GM10266 (cell line): ENCODE measurements at regions not wholly inside any gene's neighbourhood (a gene's known extent, or its start where the extent isn't known, plus 50 kb on each side); places are given as distances from the start of the nearest gene placed in this dataset.

Source experiments
- DNase-seq: peaks from one replicate; pipeline ENCODE4 v3.0.0; 2012; ENCODE audit errors: extremely low spot score
- TF ChIP-seq, protein P1 (sequence below): IDR thresholded peaks from 2 replicates; pipeline ENCODE4 v1.5.1; 2012; ENCODE audit warnings: mild to moderate bottlenecking, low read depth; ENCODE audit not compliant: control insufficient read depth, insufficient read depth; ENCODE audit errors: missing control alignments

DNA sequence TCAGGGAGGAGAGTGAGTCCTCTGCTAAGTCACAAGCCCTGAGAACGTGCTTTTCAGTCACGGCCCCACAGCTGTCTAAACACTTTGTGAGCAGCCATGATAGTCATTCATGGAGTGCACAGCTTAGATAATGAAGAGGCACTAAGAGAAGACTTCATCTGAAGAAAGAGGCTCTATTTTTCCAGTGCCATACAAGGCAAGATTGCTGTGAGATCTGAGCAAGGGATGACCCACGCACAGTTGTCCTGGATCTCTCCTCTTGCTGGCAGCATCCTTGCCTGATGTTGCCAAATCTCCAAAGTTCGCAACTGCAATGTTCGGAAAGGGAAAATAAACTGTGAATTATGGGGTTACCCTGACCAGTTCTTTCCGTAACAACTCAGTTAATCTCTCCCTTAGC, 418.7 kb downstream of the MEIS1 start:
- TF ChIP-seq, protein P1, sequence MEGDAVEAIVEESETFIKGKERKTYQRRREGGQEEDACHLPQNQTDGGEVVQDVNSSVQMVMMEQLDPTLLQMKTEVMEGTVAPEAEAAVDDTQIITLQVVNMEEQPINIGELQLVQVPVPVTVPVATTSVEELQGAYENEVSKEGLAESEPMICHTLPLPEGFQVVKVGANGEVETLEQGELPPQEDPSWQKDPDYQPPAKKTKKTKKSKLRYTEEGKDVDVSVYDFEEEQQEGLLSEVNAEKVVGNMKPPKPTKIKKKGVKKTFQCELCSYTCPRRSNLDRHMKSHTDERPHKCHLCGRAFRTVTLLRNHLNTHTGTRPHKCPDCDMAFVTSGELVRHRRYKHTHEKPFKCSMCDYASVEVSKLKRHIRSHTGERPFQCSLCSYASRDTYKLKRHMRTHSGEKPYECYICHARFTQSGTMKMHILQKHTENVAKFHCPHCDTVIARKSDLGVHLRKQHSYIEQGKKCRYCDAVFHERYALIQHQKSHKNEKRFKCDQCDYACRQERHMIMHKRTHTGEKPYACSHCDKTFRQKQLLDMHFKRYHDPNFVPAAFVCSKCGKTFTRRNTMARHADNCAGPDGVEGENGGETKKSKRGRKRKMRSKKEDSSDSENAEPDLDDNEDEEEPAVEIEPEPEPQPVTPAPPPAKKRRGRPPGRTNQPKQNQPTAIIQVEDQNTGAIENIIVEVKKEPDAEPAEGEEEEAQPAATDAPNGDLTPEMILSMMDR = no peak
- no peak for DNase-seq

DNA sequence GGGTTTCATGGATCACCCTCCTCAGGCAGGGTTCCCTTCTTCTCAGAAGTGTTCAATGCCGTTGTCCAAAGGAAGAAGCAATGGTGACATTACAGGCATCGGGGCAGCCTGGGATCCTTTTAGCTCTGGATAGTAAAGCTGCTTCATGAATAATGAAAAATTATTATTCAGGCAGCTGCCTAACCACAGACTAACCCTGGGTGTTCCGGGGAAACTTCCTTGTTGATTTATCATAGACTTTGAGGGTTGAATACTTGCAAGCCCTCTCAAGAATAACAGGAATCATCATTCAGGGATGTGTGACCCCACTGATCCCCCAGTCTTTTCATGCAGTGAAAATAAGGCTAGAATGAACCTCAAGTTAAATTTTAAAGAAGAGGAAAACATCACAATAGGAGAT, 419.4 kb downstream of the MEIS1 start:
- TF ChIP-seq, protein P1 = no peak
- DNase-seq = no peak

DNA sequence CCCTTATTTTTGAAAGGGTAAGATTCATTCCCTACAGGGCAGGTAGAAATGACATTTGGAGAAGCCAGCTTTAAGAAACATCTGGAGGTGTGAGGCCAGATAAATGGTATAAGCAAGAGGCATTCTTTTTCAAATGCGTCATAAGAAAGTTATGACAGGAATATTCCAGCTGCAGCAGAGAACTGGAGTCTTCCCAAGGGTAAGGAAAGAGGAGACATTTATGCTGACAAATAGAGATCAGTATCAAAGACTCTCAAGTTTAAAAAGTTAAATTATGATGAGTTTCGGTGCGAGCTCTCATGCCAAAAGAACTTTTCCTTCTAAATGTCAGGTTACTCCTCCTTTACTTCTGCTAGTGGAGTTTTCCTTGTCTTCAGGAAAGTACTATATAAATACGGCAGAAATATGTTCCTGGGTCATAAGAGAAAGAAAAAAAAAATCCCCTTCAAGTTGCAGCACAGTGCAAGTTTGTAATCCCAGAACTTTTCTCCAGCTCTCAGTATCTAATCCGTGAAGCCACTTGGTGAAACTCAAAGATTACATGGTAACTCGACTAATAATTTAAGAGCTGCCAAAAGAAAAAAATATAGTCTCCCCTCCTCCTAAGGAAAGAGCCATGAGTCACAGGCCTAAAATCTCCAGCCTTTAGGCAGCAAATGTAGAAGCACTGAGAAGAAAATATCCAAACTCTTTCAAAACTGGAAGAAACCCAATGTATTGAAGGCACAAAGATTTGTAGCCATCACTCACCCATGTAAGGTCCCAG, 428.1 kb downstream of the MEIS1 start:
- TF ChIP-seq, protein P1 = no peak
- no peak for DNase-seq

DNA sequence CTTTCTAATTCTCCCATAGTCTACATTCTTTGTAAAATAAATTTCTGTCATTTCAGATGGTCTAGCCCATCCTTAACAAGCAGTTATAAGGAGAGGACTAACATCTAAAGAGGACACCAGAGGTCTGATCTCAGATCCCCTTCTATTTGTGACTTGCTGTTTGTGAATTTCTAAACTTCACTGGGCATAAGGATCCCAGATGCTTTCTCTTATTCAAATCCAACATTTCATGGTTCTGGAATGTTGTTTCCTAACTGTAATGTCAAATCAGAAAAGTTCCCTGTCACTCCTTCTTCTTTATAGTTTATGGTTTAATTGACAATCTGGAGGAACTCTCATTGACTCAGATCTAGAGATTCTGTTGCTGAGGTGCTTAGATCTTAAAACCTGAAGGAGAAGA, 430.2 kb downstream of the MEIS1 start:
- TF ChIP-seq, protein P1 = no peak
- no peak for DNase-seq

DNA sequence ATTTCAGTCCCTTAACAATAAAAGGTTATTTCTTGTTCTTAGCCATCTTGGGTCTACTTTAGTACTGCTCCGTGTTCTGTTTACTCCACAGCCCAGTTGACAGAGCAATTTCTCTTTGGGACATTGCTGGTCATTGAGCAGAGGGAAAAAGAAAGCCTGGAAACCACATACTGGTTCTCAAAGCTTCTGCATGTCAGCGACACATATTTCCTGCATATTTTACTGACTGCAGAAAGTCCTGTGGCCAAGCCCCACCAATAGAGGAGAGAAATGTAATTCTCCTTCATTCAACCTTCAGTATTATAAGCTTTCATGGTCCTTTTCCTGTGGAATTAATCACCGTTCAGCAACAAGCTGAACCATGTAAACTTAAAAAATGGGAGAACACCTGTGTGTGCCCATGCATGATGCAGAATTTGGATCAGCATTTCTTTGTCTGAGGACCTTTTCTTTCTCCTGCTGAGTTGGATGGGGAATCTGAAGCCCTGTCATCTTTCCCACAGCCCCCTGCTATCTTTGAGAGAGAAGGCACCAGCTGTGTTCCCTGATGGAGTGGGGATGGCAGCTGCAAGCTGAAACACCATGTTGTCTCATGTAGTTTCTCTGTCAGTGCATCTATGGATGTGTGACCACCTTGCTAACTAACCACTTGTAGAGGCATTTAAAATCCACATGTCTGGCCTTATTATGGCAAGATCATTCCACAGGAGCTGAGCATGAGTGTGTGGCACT, 431.6 kb downstream of the MEIS1 start:
- TF ChIP-seq, protein P1 = no peak
- DNase-seq = no peak

DNA sequence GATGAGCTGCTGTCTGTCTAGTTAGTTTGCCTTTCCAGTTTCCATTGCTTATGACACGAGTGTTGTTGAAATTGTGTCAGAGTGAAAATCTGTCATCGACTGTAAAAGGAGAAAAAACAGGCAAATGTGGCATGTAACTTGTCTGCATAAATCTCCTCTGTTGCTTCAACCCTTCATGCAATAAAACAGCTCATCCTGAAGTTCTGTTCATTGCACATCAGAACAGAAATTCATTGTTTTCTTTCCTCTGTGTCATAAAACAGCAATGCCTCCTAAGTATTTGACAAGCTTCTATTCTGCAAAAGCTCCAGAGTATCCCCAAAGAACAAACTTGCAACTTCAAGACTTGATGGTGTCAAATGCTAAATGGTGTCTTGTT, 432.1 kb downstream of the MEIS1 start:
- DNase-seq = no peak
- TF ChIP-seq, protein P1 = no peak

DNA sequence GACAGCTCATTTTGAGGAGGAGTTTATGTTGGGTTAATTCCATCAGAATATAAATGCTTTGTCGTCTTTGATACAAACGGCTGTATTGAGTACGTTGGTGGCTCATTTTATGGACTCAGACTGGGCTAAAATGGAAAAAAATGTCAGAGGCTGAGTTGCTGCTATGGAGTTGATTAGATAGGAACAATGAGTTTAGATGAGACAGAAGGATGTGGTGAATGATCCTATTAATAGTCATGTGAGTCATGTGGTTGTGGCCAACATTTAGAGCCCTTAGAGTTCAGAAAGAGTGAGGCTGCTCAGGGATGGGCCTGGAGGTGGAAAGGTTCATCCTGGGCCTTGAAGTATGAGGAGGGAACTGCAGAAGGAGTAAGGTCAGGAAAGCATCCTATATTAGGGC, 434.2 kb downstream of the MEIS1 start:
- TF ChIP-seq, protein P1 = no peak
- no peak for DNase-seq
